RPMI8226 (cell line): ENCODE measurements at regions not wholly inside any gene's neighbourhood (a gene's known extent, or its start where the extent isn't known, plus 50 kb on each side); places are given as distances from the start of the nearest gene placed in this dataset.

Experiments
- DNase-seq: peaks from one replicate; pipeline ENCODE4 v3.0.0-alpha.2; 2015

- no peak for DNase-seq
Observed at GRCh38 chr6:109295109-109295773, 87.0 kb downstream of the CD164 start.

GRCh38 chr6:109292983-109293586 lies 89.2 kb downstream of the CD164 start:
- no peak for DNase-seq

GRCh38 chr6:109292420-109292819 lies 89.8 kb downstream of the CD164 start:
- DNase-seq, result no peak

GRCh38 chr6:109291902-109292301 lies 90.4 kb downstream of the CD164 start:
- DNase-seq, result no peak

- DNase-seq, result no peak
Observed at GRCh38 chr6:109290143-109290931, 91.9 kb downstream of the CD164 start.

GRCh38 chr6:109285366-109285765 lies 96.9 kb downstream of the CD164 start:
- no peak for DNase-seq

- DNase-seq, result no peak
Observed at GRCh38 chr6:109284675-109285074, 97.6 kb downstream of the CD164 start.

GRCh38 chr6:109282756-109283155 lies 99.5 kb downstream of the CD164 start:
- DNase-seq, result no peak

- DNase-seq, result no peak
Observed at GRCh38 chr6:109279628-109280027, 102.6 kb downstream of the CD164 start.

- DNase-seq, result no peak
Observed at GRCh38 chr6:109271622-109272021, 110.6 kb downstream of the CD164 start.

- DNase-seq, result no peak
Observed at GRCh38 chr6:109269953-109270517, 112.2 kb downstream of the CD164 start.

GRCh38 chr6:109269057-109269456 lies 113.2 kb downstream of the CD164 start:
- DNase-seq, result no peak

- DNase-seq, result no peak
Observed at GRCh38 chr6:109265530-109265929, 116.7 kb downstream of the CD164 start.

GRCh38 chr6:109263873-109264700 lies 118.2 kb downstream of the CD164 start:
- no peak for DNase-seq

- DNase-seq, result no peak
Observed at GRCh38 chr6:109262261-109262660, 120.0 kb downstream of the CD164 start.

GRCh38 chr6:109261811-109262210 lies 120.5 kb downstream of the CD164 start:
- DNase-seq, result no peak

GRCh38 chr6:109260701-109261100 lies 121.6 kb downstream of the CD164 start:
- DNase-seq, result no peak

- no peak for DNase-seq
Observed at GRCh38 chr6:109260126-109260525, 122.1 kb downstream of the CD164 start.

- DNase-seq, result no peak
Observed at GRCh38 chr6:109258129-109258528, 124.1 kb downstream of the CD164 start.

GRCh38 chr6:109257494-109257893 lies 124.8 kb downstream of the CD164 start:
- DNase-seq, result no peak

GRCh38 chr6:109255946-109256640 lies 126.2 kb downstream of the CD164 start:
- no peak for DNase-seq

- no peak for DNase-seq
Observed at GRCh38 chr6:109255087-109255486, 127.2 kb downstream of the CD164 start.
